Esophagus muscularis mucosa (tissue), 4 donors: ENCODE measurements at regions not wholly inside any gene's neighbourhood (a gene's known extent, or its start where the extent isn't known, plus 50 kb on each side); places are given as distances from the start of the nearest gene placed in this dataset.

Source experiments
- DNase-seq: peaks from one replicate; pipeline ENCODE4 v3.0.0-alpha.2; 2017; ENCODE audit errors: extremely low spot score
- H3K27ac ChIP-seq, 4 donors: fragments of 200-600 bp; sonication (generic); replicated peaks in 1 of 4; 1 replicate in 3 of 4; 2 replicates in 1 of 4; pipeline ENCODE4 v1.5.1; 2016 to 2019; ENCODE audit warnings: mild to moderate bottlenecking in 1 of 4
- H3K27me3 ChIP-seq, 4 donors: fragments of 200-600 bp; sonication (generic); one replicate each; pipeline versions ENCODE4 v1.5.1 to v1.6.0; 2016 to 2019
- H3K36me3 ChIP-seq, 4 donors: fragments of 200-600 bp; sonication (generic); one replicate each; pipeline ENCODE4 v1.5.1; 2016 to 2019
- H3K4me1 ChIP-seq, 4 donors: fragments of 200-600 bp; sonication (generic); one replicate each; pipeline ENCODE4 v1.5.1; 2016 to 2019
- H3K4me3 ChIP-seq, 4 donors: fragments of 200-600 bp; sonication (generic); 1 replicate in 2 of 4; 2 replicates in 2 of 4; pipeline ENCODE4 v1.5.1; 2016 to 2019; ENCODE audit warnings: mild to moderate bottlenecking in 4 of 4, moderate library complexity in 1 of 4
- H3K9me3 ChIP-seq, 4 donors: fragments of 200-600 bp; sonication (generic); 1 replicate in 3 of 4; 2 replicates in 1 of 4; pipeline ENCODE4 v1.5.1; 2016 to 2019
- EP300 ChIP-seq: sonication (generic); formaldehyde crosslinking; IDR thresholded peaks from one replicate; pipeline ENCODE4 v1.6.1; 2017; ENCODE audit warnings: antibody characterized with exemption
- POLR2A ChIP-seq: fragments of 450-650 bp; IDR thresholded peaks from one replicate; pipeline ENCODE4 v1.6.1; 2017; ENCODE audit warnings: antibody characterized with exemption, moderate library complexity, mild to moderate bottlenecking, low read depth
- POLR2AphosphoS5 ChIP-seq, 2 donors: sonication (generic); formaldehyde crosslinking; IDR thresholded peaks; one replicate each; pipeline ENCODE4 v1.6.1; 2017; ENCODE audit warnings: antibody characterized with exemption in 2 of 2
- WGBS: methylation state at CpG from one replicate; pipeline ENCODE4 v1.1.5; 2018; 5-methylcytosine and 5-hydroxymethylcytosine counted together
- intact Hi-C: fragments of 100-400 bp; cut with DNase I; formaldehyde crosslinking; loops from one replicate; pipeline ENCODE4 v1.15.1; 2023
- TF ChIP-seq, protein P1 (sequence below), 3 experiments: fragments of 200-600 bp in 2 of 3; fragments of 450-650 bp in 1 of 3; sonication (generic) in 2 of 3; IDR thresholded peaks; one replicate each; pipeline ENCODE4 v1.5.1; 2017 to 2019; ENCODE audit warnings: antibody characterized with exemption in 3 of 3, mild to moderate bottlenecking in 2 of 3, moderate library complexity in 1 of 3

DNA sequence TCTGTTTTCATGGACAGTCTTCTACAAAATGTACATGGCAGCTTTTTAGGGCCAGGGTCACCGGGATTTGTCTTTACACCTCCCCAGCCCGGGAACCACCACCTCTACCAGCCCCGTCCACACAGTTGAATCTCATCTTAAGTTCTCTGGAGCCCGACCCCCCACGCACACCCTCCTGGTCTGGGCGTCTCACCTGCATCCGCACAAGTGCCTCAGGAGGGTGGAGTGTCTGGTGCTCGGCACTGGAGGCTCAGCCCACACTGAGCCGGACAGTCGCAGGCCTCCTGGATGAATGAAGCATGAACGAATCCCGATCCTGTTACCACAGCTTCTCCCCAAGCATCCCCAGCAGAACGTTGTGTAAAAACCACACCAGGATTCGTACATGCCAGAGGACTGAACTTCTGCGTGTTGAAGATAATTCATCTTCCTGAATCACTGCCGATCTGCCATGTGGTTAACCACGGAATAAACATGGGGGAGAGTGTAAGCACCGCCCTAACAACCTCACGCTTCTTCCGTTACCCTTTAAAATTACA is 162.0 kb downstream of the RTP5 start:
- intact Hi-C loops: no loop called here
- 61% methylated on average over 20 of the region's 20 CpGs for WGBS
- DNase-seq: no peak
- Histone ChIP-seq H3K4me1 (no peaks in the 10 kb centered on the region), H3K27ac (no peak overlapping the region), H3K27me3 (peaks cover 0 to 65% (median 0%) of the 10 kb centered on the region in 4 donors), H3K9me3 (no peaks in the 10 kb centered on the region), H3K36me3 (no peaks in the 10 kb centered on the region), H3K4me3 (no peak overlapping the region)
- TF ChIP-seq POLR2AphosphoS5 (IDR thresholded peaks at IDR 0.05) (no peak), POLR2A (no peak), EP300 (no peak)
- TF ChIP-seq, protein P1, sequence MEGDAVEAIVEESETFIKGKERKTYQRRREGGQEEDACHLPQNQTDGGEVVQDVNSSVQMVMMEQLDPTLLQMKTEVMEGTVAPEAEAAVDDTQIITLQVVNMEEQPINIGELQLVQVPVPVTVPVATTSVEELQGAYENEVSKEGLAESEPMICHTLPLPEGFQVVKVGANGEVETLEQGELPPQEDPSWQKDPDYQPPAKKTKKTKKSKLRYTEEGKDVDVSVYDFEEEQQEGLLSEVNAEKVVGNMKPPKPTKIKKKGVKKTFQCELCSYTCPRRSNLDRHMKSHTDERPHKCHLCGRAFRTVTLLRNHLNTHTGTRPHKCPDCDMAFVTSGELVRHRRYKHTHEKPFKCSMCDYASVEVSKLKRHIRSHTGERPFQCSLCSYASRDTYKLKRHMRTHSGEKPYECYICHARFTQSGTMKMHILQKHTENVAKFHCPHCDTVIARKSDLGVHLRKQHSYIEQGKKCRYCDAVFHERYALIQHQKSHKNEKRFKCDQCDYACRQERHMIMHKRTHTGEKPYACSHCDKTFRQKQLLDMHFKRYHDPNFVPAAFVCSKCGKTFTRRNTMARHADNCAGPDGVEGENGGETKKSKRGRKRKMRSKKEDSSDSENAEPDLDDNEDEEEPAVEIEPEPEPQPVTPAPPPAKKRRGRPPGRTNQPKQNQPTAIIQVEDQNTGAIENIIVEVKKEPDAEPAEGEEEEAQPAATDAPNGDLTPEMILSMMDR (IDR thresholded peaks at IDR 0.05): no peak

DNA sequence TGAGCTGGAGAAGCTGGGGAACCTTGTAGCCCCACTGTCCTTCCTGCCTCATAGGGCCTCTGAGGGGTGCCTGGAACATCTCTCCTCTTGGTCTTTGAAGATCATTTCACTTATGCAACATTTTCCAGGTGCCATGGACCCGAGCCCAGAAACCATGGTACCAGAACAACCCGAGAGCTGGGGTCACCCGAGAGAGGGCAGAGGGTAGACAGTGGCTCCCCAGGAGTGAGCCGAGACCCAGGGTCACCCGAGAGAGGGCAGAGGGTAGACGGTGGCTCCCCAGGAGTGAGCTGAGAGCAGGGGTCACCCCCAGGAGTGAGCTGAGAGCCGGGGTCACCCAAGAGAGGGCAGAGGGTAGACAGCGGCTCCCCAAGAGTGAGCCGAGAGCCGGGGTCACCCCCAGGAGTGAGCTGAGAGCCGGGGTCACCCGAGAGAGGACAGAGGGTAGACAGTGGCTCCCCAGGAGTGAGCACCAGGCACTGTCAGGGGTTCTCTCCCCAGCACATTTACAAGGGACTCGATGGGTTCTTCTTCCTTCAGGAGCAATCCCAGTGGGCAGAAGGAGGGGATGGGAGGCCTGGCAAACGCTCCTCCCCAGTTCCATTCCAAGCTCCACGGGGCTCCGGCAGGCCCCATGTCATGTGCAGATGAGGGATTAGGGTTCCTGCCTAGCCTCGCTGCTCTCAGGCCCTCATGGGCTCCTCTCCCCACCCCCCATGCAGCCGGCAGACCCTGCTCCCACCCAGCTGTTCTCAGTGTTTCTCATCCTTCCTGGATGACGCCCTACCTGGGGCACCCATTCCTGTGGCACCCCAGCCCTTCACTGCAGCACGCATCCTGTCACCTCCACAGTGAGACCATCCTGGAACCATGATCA is 163.5 kb downstream of the RTP5 start:
- H3K4me1 ChIP-seq: no peaks in the 10 kb centered on the region
- no peak for DNase-seq
- no peaks in the 10 kb centered on the region for H3K9me3 ChIP-seq
- no peak overlapping the region for H3K27ac ChIP-seq
- H3K27me3 ChIP-seq: peaks cover 0 to 55% (median 0%) of the 10 kb centered on the region in 4 donors
- TF ChIP-seq POLR2AphosphoS5 (IDR thresholded peaks at IDR 0.05): no peak
- no peak for TF ChIP-seq EP300
- no peak for TF ChIP-seq POLR2A
- TF ChIP-seq, protein P1 (IDR thresholded peaks at IDR 0.05): no peak
- no peaks in the 10 kb centered on the region for H3K36me3 ChIP-seq
- H3K4me3 ChIP-seq: no peak overlapping the region
- WGBS: 73% methylated on average over 18 of the region's 20 CpGs
- intact Hi-C loops: no loop called here

DNA sequence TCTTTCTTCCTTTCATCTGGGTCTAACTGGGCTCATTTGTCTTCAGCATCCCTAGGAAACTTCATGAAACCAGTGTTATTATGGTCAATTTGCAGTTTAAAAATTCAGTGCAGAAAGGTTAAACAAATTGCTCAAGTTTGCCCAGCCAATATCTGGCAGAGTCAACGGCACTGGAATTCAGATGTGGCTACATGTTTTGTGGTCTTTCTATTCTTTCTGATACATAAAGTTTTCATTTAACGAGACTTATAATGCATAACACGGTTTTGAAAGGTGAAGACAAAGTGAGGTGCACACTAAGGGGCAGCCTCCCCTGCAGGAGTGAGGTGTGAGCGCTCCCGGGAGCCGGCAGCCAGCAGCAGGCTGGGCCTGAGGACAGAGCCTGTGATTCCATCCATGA is 164.6 kb downstream of the RTP5 start:
- no peak for TF ChIP-seq POLR2A
- no peak for TF ChIP-seq POLR2AphosphoS5 (IDR thresholded peaks at IDR 0.05)
- no peak for TF ChIP-seq EP300
- TF ChIP-seq, protein P1 (IDR thresholded peaks at IDR 0.05): no peak
- H3K36me3 ChIP-seq: no peaks in the 10 kb centered on the region
- 66% methylated on average over 6 of the region's 6 CpGs for WGBS
- H3K4me1 ChIP-seq: no peaks in the 10 kb centered on the region
- peaks cover 0 to 60% (median 0%) of the 10 kb centered on the region in 4 donors for H3K27me3 ChIP-seq
- H3K9me3 ChIP-seq: no peaks in the 10 kb centered on the region
- intact Hi-C loops: no loop called here
- no peak for DNase-seq
- no peak overlapping the region for H3K4me3 ChIP-seq
- H3K27ac ChIP-seq: no peak overlapping the region

DNA sequence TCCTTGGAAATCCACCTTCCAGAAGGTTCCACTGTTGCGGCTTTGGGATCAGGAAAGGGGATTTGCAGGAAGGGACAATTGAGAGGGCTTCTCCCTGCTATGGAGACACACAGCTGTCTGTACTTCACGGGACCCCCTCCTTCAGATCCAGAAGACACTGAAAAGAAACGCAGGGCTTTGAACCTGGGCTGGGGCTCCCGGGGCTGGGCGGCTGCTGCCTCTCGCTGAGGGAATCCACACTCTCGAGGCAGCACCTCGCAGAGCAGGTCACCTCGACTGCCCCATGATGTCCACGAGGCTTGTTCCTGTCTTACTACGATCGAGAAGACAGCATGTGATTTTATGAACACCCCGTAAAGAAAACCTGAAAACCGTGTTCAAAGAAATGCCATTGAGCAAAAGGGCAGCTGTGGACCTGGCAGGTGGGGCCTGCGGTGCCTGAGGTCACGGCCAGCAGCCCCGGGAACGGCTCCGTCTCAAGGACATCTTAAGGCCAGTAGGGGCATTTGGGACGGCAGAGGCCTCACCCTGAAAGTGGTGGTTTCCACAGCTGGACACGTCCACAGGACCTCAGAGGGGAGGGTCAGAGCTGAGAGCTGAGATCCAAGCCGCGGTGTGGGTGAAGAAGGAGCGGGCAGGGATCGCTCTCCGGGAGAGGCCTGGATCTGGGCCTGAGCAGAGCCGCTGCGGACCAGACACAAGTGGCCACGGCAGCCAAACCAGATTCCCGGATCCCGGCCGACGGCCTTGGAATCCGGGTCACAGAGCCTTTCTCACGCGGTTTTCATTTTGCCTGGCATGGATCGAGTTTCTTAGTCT is 165.7 kb downstream of the RTP5 start:
- no peak for DNase-seq
- Histone ChIP-seq H3K36me3 (no peaks in the 10 kb centered on the region), H3K27me3 (peaks cover 0 to 63% (median 0%) of the 10 kb centered on the region in 4 donors), H3K9me3 (no peaks in the 10 kb centered on the region), H3K4me3 (no peak overlapping the region), H3K27ac (no peak overlapping the region), H3K4me1 (no peaks in the 10 kb centered on the region)
- no peak for TF ChIP-seq POLR2A
- no peak for TF ChIP-seq EP300
- TF ChIP-seq, protein P1 (IDR thresholded peaks at IDR 0.05): no peak
- no peak for TF ChIP-seq POLR2AphosphoS5 (IDR thresholded peaks at IDR 0.05)
- intact Hi-C loops: no loop called here
- WGBS: 82% methylated on average over 32 of the region's 37 CpGs
